ENCODE measurements at regions not wholly inside any gene's neighbourhood (a gene's known extent, or its start where the extent isn't known, plus 50 kb on each side); places are given as distances from the start of the nearest gene placed in this dataset.

- no peak for DNase-seq (ENCODE audit: low spot score)
Observed at GRCh38 chr6:14635934-14636591, 518.5 kb downstream of the CD83 start.

- no peak for DNase-seq (ENCODE audit: low spot score)
Observed at GRCh38 chr6:14638435-14638905, 520.9 kb downstream of the CD83 start.

DNA sequence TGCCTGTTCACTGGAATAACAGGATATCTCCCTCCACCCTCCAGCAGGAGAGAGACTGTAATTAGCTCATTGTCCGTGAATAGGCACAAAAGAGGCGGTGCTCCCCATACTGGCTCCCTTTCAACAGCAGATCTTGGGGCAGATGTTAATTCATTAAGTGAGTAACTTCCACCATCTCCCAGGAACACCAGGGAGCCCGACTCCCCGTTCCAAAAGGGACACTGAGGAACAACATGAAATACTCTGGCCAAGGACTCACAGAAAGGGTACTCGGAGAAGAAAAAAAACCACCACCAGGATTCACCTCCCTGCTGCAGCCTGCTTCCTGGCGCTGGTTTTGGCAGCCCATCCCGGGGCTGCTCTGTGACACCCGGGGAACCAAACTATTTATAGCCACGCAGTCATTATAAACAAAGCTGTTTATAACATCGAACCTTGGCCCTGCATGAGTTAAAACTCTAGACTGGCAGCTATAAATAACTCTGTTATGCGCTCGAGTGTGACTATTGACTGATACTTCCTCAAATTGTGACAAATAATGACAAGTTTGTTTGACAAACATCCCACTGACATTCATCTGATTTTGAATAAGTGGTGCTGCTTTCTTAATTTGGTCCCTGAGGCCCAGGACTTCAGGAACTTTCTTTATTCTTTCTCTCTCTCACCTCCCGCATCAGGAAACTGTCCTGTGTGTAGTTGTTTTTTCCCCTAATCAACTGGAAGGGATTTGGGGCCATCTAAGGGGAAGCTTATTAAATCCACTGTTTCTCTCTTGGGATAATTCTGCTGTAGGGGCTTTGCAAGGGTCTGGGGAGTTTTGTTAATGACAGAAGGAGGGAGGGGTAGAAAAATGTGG is 521.6 kb downstream of the CD83 start:
- no peak for DNase-seq (ENCODE audit: low spot score)

GRCh38 chr6:14639983-14640599 is 522.5 kb downstream of the CD83 start:
- DNase-seq (ENCODE audit: low spot score) = no peak

DNA sequence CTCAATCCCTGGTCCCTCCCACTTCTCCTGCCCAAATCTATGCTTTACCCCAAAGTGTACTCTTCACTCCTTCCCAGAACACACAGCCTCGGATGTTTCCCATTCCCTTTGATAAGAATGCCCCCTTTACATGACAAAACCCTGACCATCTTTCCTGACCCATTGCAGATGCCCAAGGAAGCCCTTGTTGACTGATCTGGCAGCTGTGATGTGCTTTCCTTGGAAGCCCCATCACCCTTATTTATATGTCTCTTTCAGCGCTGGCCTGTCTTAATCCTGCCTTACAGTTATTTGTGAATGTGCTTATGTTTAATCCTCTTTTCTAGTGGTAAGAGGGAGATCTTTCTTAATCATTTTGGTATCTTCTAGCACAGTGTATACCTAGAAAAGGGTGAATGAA is 523.1 kb downstream of the CD83 start:
- no peak for DNase-seq (ENCODE audit: low spot score)

- no peak for DNase-seq (ENCODE audit: low spot score)
Observed at GRCh38 chr6:14641423-14642135, 524.0 kb downstream of the CD83 start.

DNA sequence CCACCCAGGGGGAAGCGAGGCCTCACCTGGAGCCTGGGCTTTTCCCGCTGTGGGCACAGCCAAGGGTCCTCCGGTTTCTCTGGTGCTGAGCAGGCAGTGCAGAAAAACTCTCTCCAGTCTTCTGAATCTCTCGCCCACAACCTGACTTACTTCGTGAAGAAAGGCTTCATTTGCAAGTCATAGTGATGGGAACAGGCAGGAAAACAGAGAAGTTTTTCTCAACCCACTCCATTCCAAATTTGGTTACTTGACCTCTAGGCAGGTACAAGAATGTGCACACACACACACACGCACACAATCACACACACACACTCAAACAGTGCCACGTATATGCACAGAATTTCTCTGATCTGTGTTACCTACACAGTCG is 524.5 kb downstream of the CD83 start:
- DNase-seq (ENCODE audit: low spot score) = no peak

DNA sequence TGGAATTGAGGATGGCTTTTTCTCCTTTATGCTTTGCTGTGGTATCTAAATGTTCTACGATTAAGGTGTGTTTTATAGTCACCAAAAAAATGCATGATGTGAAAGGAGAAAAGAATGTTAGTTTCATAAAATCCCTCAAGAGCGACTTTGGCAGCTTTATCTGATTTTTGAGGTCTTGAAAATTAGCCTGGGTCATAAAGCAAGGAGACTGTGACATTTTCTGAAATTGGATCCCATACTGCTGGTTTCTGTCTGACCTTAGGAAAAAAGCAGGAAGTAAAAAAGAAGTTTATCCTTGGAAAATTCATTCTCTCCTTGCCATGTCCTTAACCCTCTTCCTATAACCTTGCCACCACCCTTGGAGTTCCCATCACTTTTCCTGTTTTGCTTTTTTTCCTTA is 525.3 kb downstream of the CD83 start:
- DNase-seq (ENCODE audit: low spot score) = no peak

- DNase-seq (ENCODE audit: low spot score) = no peak
Observed at GRCh38 chr6:14644381-14644780, 526.8 kb downstream of the CD83 start.

- no peak for DNase-seq (ENCODE audit: low spot score)
Observed at GRCh38 chr6:14645221-14645620, 527.6 kb downstream of the CD83 start.

DNA sequence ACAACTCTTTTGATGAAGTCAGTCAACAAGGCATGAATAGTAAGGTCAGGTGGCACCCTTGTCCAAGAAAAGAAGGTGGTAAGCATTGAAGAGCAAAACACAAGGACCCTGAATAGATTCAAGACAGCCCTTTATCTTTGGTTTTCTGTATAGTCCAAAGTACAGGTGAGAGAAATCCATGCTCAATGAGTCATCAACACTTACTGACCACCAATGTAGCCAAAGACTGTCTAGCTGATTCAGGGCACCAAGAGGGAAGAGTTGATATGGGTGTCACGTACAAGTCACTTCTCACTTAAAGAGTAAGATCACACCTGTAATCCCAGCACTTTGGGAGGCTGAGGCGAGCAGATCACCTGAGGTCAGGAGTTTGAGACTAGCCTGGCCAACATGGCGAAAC is 528.3 kb downstream of the CD83 start:
- DNase-seq (ENCODE audit: low spot score) = no peak

DNA sequence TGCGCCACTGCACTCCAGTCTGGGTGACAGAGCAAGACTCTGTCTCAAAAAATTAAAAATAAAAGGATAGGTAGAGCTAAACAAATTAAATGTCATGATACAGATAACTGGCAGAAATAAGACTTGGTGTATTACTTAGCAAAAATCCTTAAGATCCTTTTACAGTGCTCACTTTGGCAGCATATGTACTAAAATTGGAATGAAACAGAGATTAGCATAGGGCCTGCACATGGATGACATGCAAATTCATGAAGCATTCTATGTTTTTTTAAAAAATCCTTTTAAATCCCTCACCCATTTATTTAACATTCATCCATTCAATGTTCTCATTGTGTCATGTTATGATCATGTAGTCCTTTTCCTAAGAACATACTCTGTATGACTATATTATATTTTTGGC is 528.8 kb downstream of the CD83 start:
- DNase-seq (ENCODE audit: low spot score) = no peak

DNA sequence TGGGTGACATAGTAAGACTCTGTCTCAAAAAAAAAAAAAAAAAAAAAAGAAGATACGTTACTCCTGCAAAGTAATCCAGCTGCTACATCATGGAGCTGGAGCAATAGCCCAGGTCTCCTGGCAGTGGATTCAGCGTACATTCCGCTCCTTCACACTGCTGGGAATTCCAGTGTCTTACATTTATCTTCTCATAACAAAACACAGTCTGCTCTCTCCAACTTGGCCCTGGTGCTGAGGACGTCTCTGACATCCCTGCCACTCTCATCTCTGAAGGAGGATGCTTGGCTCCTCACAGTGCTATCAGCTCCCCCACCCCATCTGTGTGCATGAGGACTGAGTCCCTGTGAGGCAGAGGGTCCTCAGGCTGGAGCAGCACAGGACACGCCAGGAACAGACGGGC is 529.8 kb downstream of the CD83 start:
- no peak for DNase-seq (ENCODE audit: low spot score)

GRCh38 chr6:14652536-14652935 is 535.0 kb downstream of the CD83 start:
- no peak for DNase-seq (ENCODE audit: low spot score)

GRCh38 chr6:14655201-14656061 is 537.9 kb downstream of the CD83 start:
- DNase-seq (ENCODE audit: low spot score) = no peak

DNA sequence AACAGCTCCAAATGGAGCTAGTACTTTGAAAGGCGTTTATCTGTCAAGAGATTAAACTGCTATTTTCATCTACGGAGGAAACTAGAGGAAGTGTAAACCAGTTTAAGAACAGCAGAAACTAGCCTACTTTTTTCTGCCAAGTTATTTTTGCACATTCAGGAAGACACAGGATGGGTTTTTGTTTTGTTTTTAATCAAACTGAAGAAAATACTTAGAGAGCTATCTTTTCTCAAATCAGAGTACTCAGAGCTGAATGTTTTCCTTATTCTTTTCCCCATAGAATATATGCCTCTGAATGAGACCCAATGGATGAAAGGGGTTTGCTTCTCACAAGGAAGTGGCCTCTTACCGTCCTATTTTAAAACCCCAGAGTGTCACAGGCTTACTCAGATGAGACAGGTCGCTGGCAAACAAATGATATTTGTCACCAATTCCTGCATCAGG is 538.5 kb downstream of the CD83 start:
- no peak for DNase-seq (ENCODE audit: low spot score)

DNA sequence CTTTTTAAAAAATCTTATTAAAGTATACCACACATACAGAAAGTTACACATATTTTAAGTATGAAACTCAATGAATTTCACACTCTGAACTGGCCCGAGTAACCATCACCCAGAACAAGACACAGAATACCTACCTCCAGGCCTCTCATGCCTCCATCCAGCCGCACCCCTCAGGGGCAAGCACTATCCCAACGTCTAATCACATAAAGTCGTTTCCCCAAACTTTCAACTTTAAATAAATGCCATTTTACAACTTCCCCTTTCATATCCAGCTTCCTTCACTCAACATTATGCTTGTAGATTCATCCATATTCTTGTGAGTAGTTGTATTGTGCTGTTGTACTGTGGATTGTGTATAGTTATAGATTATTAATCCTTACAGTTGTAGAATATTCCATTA is 539.1 kb downstream of the CD83 start:
- DNase-seq (ENCODE audit: low spot score) = no peak

- no peak for DNase-seq (ENCODE audit: low spot score)
Observed at GRCh38 chr6:14658030-14658429, 540.5 kb downstream of the CD83 start.

GRCh38 chr6:14658886-14659561 is 541.5 kb downstream of the CD83 start:
- DNase-seq (ENCODE audit: low spot score) = no peak

- no peak for DNase-seq (ENCODE audit: low spot score)
Observed at GRCh38 chr6:14659841-14660240, 542.3 kb downstream of the CD83 start.
